Astrocyte (in vitro differentiated cells and primary cell): ENCODE measurements at regions not wholly inside any gene's neighbourhood (a gene's known extent, or its start where the extent isn't known, plus 50 kb on each side); places are given as distances from the start of the nearest gene placed in this dataset.
"Not testable (repeated sequence)": the region's sequence is repeated elsewhere in the genome, so short reads cannot be mapped to it uniquely, and the experiment has no call there.

ENCODE experiments used
- DNase-seq: peaks from one replicate; pipeline ENCODE4 v3.0.0-alpha.2; 2010; ENCODE audit warnings: low read depth
- FAIRE-seq: peaks from 2 replicates; lab custom pipeline; 2011; peaks lifted over from hg19 to GRCh38; lab: Jason Lieb, UNC
- H2AFZ ChIP-seq: 2 replicates; pipeline ENCODE4 v1.6.0; 2012; ENCODE audit warnings: low read depth, low read length, inconsistent platforms
- H3K27ac ChIP-seq: 2 replicates; pipeline ENCODE4 v1.5.1; 2011; ENCODE audit warnings: low read depth, low read length, inconsistent platforms
- H3K27me3 ChIP-seq: 2 replicates; pipeline ENCODE4 v1.6.0; 2011; ENCODE audit warnings: low read length, inconsistent platforms; ENCODE audit not compliant: insufficient read depth
- H3K36me3 ChIP-seq: 2 replicates; pipeline ENCODE4 v1.5.1; 2011; ENCODE audit warnings: low read length, inconsistent platforms; ENCODE audit not compliant: insufficient read depth
- H3K4me1 ChIP-seq: 2 replicates; pipeline ENCODE4 v1.5.1; 2011; ENCODE audit warnings: low read length, inconsistent platforms; ENCODE audit not compliant: insufficient read depth
- H3K4me2 ChIP-seq: 2 replicates; pipeline ENCODE4 v1.6.0; 2012; ENCODE audit warnings: low read length, inconsistent platforms
- H3K4me3 ChIP-seq: 2 replicates; pipeline ENCODE4 v1.5.1; 2011; ENCODE audit warnings: low read depth, mild to moderate bottlenecking, low read length, inconsistent platforms; ENCODE audit not compliant: insufficient read depth
- H3K79me2 ChIP-seq: 2 replicates; pipeline ENCODE4 v1.6.0; 2012; ENCODE audit warnings: mild to moderate bottlenecking, low read length, inconsistent platforms; ENCODE audit not compliant: insufficient read depth
- H3K9ac ChIP-seq: 2 replicates; pipeline ENCODE4 v1.6.0; 2012; ENCODE audit warnings: mild to moderate bottlenecking, low read length, inconsistent platforms
- H3K9me3 ChIP-seq: 2 replicates; pipeline ENCODE4 v1.5.1; 2012; ENCODE audit warnings: low read depth, mild to moderate bottlenecking, low read length, inconsistent platforms; ENCODE audit not compliant: insufficient read depth
- H4K20me1 ChIP-seq: 2 replicates; pipeline ENCODE4 v1.6.0; 2012; ENCODE audit warnings: low read length, inconsistent platforms; ENCODE audit not compliant: insufficient read depth
- H3K27ac Mint-ChIP-seq: one replicate; pipeline ENCODE4 v1.8.0; 2021; ENCODE audit warnings: mild to moderate bottlenecking, mixed read lengths; ENCODE audit not compliant: unreplicated experiment
- H3K27me3 Mint-ChIP-seq: one replicate; pipeline ENCODE4 v1.8.0; 2021; ENCODE audit warnings: low read depth, mixed read lengths; ENCODE audit not compliant: unreplicated experiment
- H3K36me3 Mint-ChIP-seq: one replicate; pipeline ENCODE4 v1.8.0; 2021; ENCODE audit warnings: low read depth, mixed read lengths; ENCODE audit not compliant: unreplicated experiment
- H3K4me1 Mint-ChIP-seq: one replicate; pipeline ENCODE4 v1.8.0; 2021; ENCODE audit warnings: low read depth, mixed read lengths; ENCODE audit not compliant: unreplicated experiment
- H3K4me3 Mint-ChIP-seq: one replicate; pipeline ENCODE4 v1.8.0; 2021; ENCODE audit warnings: mild to moderate bottlenecking, moderate library complexity, mixed read lengths; ENCODE audit not compliant: unreplicated experiment
- H3K9me3 Mint-ChIP-seq: one replicate; pipeline ENCODE4 v1.8.0; 2021; ENCODE audit warnings: mild to moderate bottlenecking, mixed read lengths; ENCODE audit not compliant: unreplicated experiment
- EZH2 ChIP-seq: IDR thresholded peaks from 2 replicates; pipeline ENCODE4 v1.6.1; 2012; ENCODE audit warnings: mild to moderate bottlenecking, low read length, inconsistent platforms; ENCODE audit not compliant: insufficient read depth
- TF ChIP-seq, protein P1 (sequence below): IDR thresholded peaks from 2 replicates; pipeline ENCODE4 v1.5.1; 2011; ENCODE audit warnings: low read depth, mild to moderate bottlenecking, inconsistent platforms, low read length, moderate library complexity; ENCODE audit not compliant: insufficient read depth

DNA sequence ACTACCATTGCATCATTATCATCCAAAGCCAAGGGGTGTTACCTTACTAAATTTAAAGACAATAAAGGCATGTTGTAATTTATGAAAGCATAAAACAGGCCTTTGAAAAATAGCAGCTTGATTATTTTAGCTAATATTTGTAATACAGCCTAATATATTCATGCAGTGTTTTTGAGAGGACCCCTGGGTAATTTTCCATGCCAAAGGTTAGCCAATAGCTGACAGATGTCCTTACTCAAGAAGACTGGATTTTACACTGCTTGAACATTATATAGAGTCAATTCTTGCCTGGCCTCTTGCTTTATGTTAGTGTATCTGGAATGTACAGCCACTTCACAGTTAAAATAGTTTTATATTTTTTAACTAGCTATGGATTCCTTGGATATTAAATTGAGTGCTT, 337.8 kb upstream of the PAPPA start:
- TF ChIP-seq EZH2: no peak
- TF ChIP-seq, protein P1, sequence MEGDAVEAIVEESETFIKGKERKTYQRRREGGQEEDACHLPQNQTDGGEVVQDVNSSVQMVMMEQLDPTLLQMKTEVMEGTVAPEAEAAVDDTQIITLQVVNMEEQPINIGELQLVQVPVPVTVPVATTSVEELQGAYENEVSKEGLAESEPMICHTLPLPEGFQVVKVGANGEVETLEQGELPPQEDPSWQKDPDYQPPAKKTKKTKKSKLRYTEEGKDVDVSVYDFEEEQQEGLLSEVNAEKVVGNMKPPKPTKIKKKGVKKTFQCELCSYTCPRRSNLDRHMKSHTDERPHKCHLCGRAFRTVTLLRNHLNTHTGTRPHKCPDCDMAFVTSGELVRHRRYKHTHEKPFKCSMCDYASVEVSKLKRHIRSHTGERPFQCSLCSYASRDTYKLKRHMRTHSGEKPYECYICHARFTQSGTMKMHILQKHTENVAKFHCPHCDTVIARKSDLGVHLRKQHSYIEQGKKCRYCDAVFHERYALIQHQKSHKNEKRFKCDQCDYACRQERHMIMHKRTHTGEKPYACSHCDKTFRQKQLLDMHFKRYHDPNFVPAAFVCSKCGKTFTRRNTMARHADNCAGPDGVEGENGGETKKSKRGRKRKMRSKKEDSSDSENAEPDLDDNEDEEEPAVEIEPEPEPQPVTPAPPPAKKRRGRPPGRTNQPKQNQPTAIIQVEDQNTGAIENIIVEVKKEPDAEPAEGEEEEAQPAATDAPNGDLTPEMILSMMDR: no peak
- FAIRE-seq (no peak), DNase-seq (no peak)
- no peak overlapping the region for H3K27ac Mint-ChIP-seq
- no peak overlapping the region for H3K27ac ChIP-seq
- no peak overlapping the region for H3K4me2 ChIP-seq
- H3K4me1 Mint-ChIP-seq: no peaks in the 10 kb centered on the region
- H3K79me2 ChIP-seq: no peaks in the 10 kb centered on the region
- no peaks in the 10 kb centered on the region for H3K27me3 ChIP-seq
- no peak overlapping the region for H2AFZ ChIP-seq
- H3K36me3 ChIP-seq: no peaks in the 10 kb centered on the region
- H3K4me3 ChIP-seq: no peak overlapping the region
- no peak overlapping the region for H3K9ac ChIP-seq
- H4K20me1 ChIP-seq: no peaks in the 10 kb centered on the region
- H3K36me3 Mint-ChIP-seq: no peaks in the 10 kb centered on the region
- no peaks in the 10 kb centered on the region for H3K27me3 Mint-ChIP-seq
- H3K9me3 Mint-ChIP-seq: peaks cover 2% of the 10 kb centered on the region
- no peaks in the 10 kb centered on the region for H3K4me1 ChIP-seq
- H3K9me3 ChIP-seq: no peaks in the 10 kb centered on the region
- H3K4me3 Mint-ChIP-seq: no peak overlapping the region

DNA sequence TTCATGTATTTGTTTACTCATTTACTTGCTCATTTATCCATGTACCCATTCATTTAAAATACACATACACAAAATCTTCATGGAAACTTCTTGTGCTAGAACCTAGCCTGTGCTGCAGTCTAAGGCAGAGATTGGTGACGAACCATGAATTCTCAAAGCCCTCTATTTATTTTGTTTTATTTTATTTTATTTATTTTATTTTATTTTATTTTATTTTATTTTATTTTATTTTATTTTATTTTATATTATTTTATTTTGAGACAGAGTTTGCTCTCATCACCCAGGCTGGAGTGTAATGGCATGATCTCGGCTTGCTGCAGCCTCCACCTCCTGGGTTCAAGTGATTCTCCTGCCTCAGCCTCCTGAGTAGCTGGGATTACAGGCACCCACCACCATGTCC, 334.9 kb upstream of the PAPPA start:
- H4K20me1 ChIP-seq, H3K27ac Mint-ChIP-seq, H3K36me3 Mint-ChIP-seq, H3K4me1 ChIP-seq, H3K4me2 ChIP-seq, H3K27me3 Mint-ChIP-seq, FAIRE-seq, H3K36me3 ChIP-seq, H3K9me3 Mint-ChIP-seq, H3K27me3 ChIP-seq, H3K4me3 Mint-ChIP-seq, H3K4me1 Mint-ChIP-seq, H3K9me3 ChIP-seq, H3K4me3 ChIP-seq, H2AFZ ChIP-seq, H3K79me2 ChIP-seq, DNase-seq, H3K9ac ChIP-seq, H3K27ac ChIP-seq: not testable (repeated sequence)

DNA sequence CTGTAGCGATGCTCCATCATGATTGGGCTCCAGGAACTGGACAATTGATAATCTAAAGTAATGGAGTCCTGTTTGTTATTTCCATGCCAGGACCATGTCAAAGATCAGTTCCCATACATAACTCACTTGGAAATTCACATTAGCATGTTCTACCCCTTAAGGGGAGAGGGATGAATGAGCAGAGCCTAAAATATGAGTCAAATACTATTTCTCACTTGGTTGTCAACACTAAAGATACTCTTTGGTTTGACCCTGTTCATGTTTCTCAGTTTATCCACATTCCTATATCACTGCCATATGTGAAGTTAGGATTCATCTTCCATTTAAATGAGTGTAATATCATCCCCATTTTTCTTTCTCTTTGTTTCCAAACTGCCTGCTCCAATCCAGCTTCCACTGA, 321.6 kb upstream of the PAPPA start:
- Mint-ChIP-seq H3K4me1 (no peaks in the 10 kb centered on the region), H3K27ac (no peak overlapping the region), H3K36me3 (no peaks in the 10 kb centered on the region), H3K9me3 (peaks cover 2% of the 10 kb centered on the region), H3K27me3 (peaks cover 1% of the 10 kb centered on the region), H3K4me3 (no peak overlapping the region)
- H3K4me2 ChIP-seq: no peak overlapping the region
- no peak for TF ChIP-seq EZH2
- TF ChIP-seq, protein P1: no peak
- no peak overlapping the region for H3K27ac ChIP-seq
- no peak for DNase-seq
- no peak for FAIRE-seq
- no peaks in the 10 kb centered on the region for H3K79me2 ChIP-seq
- H3K4me3 ChIP-seq: no peak overlapping the region
- H3K36me3 ChIP-seq: no peaks in the 10 kb centered on the region
- no peaks in the 10 kb centered on the region for H4K20me1 ChIP-seq
- no peaks in the 10 kb centered on the region for H3K4me1 ChIP-seq
- H3K9me3 ChIP-seq: no peaks in the 10 kb centered on the region
- no peak overlapping the region for H3K9ac ChIP-seq
- H3K27me3 ChIP-seq: no peaks in the 10 kb centered on the region
- no peak overlapping the region for H2AFZ ChIP-seq
